CD4-positive, alpha-beta T cell (primary cell): ENCODE measurements at regions not wholly inside any gene's neighbourhood (a gene's known extent, or its start where the extent isn't known, plus 50 kb on each side); places are given as distances from the start of the nearest gene placed in this dataset.

Experiments used
- ATAC-seq: fragments of 200-7000 bp; cut with Tn5 transposase; one replicate; pipeline ENCODE4 v1.10.0; 2022; ENCODE audit warnings: mild to moderate bottlenecking; ENCODE audit not compliant: poor library complexity
- CTCF ChIA-PET: fragments of 350-600 bp; sonication (Branson Sonifier 250); formaldehyde crosslinking; loops from one replicate; lab custom pipeline; 2021; ENCODE audit warnings: antibody characterized with exemption, inconsistent platforms; lab: Charles Lee
- POLR2A ChIA-PET: fragments of 350-600 bp; sonication (Branson Sonifier 250); formaldehyde crosslinking; loops from one replicate; lab custom pipeline; 2021; ENCODE audit warnings: antibody characterized with exemption, inconsistent platforms; lab: Charles Lee
- DNase-seq, 14 experiments: peaks; one replicate each; pipeline ENCODE4 v3.0.0-alpha.2; 2013 to 2020; ENCODE audit warnings: mixed read lengths in 2 of 14
- H3K27ac ChIP-seq, 2 donors: one replicate each; pipeline versions ENCODE4 v1.5.1 to v1.7.0; 2013; ENCODE audit warnings: low read length in 2 of 2, low read depth in 1 of 2, mild to moderate bottlenecking in 1 of 2
- H3K27me3 ChIP-seq, 2 experiments: 1 replicate in 1 of 2; 2 replicates in 1 of 2; pipeline versions ENCODE4 v1.6.1 to v1.7.0; 2013; ENCODE audit warnings: low read length in 2 of 2, control low read depth in 1 of 2, mild to moderate bottlenecking in 1 of 2, moderate library complexity in 1 of 2; ENCODE audit not compliant: insufficient read depth in 2 of 2, control insufficient read depth in 1 of 2
- H3K36me3 ChIP-seq: one replicate; pipeline ENCODE4 v1.6.1; 2013; ENCODE audit warnings: low read length, control low read depth; ENCODE audit not compliant: insufficient read depth
- H3K4me1 ChIP-seq: one replicate; pipeline ENCODE4 v1.6.1; 2013; ENCODE audit warnings: low read length, control low read depth; ENCODE audit not compliant: insufficient read depth
- H3K4me3 ChIP-seq: one replicate; pipeline ENCODE4 v1.5.1; 2013; ENCODE audit warnings: mild to moderate bottlenecking, low read length, moderate library complexity
- H3K9me3 ChIP-seq, 2 experiments: 1 replicate in 1 of 2; 2 replicates in 1 of 2; pipeline versions ENCODE4 v1.6.1 to v1.7.0; 2013; ENCODE audit warnings: low read length in 2 of 2, mild to moderate bottlenecking in 2 of 2, control low read depth in 1 of 2, moderate library complexity in 1 of 2; ENCODE audit not compliant: control insufficient read depth in 1 of 2, insufficient read depth in 1 of 2
- H3K27ac Mint-ChIP-seq: one replicate; pipeline ENCODE4 v1.8.0; 2020; ENCODE audit warnings: mixed read lengths
- H3K27me3 Mint-ChIP-seq: one replicate; pipeline ENCODE4 v1.8.0; 2021; ENCODE audit warnings: mixed read lengths
- H3K36me3 Mint-ChIP-seq: one replicate; pipeline ENCODE4 v1.8.0; 2021; ENCODE audit warnings: low read depth, mixed read lengths
- H3K4me1 Mint-ChIP-seq: one replicate; pipeline ENCODE4 v1.8.0; 2021; ENCODE audit warnings: low read depth, mixed read lengths
- H3K4me3 Mint-ChIP-seq: one replicate; pipeline ENCODE4 v1.8.0; 2020; ENCODE audit warnings: mild to moderate bottlenecking, mixed read lengths
- H3K9me3 Mint-ChIP-seq: one replicate; pipeline ENCODE4 v1.8.0; 2020; ENCODE audit warnings: mixed read lengths
- CTCF ChIP-seq: fragments of 200-600 bp; IDR thresholded peaks from one replicate; pipeline ENCODE4 v1.8.0; 2022; ENCODE audit warnings: antibody characterized with exemption, mild to moderate bottlenecking
- intact Hi-C, 2 experiments: fragments of 100-400 bp; cut with DNase I in 1 of 2; cut with micrococcal nuclease in 1 of 2; formaldehyde crosslinking; loops; one replicate each; pipeline versions ENCODE4 v1.15.1 to v1.9.0; 2023 to 2025; cut with DNase I, micrococcal nuclease

DNA sequence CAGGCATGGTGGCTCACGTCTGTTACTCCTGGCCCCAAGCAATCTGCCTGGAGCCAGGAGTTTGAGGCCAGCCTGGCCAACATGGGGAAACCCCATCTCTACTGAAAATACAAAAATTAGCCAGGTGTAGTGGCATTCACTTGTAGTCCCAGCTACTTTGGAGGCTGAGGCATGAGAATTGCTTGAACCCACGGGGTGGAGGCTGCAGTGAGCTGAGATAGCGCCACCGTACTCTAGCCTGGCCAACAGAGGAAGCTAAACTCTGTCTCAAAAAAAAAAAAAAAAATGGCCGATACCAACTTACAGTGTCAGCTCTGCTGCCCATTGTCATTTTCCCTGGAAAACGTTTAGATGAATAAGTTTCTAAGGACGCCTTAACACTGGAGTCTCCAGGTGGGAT, 489.9 kb downstream of the TFAP2A start:
- ChIA-PET CTCF (no interaction called here), POLR2A (no interaction called here)
- Mint-ChIP-seq H3K9me3 (peaks cover 15% of the 10 kb centered on the region), H3K27me3 (no peaks in the 10 kb centered on the region), H3K27ac (no peak overlapping the region), H3K4me1 (no peaks in the 10 kb centered on the region), H3K4me3 (no peak overlapping the region), H3K36me3 (no peaks in the 10 kb centered on the region)
- no peak for TF ChIP-seq CTCF
- Histone ChIP-seq H3K27me3 (no peaks in the 10 kb centered on the region), H3K9me3 (peaks cover 0 to 7% of the 10 kb centered on the region in 2 experiments), H3K36me3 (no peaks in the 10 kb centered on the region), H3K4me1 (no peaks in the 10 kb centered on the region), H3K27ac (no peak overlapping the region), H3K4me3 (no peak overlapping the region)
- intact Hi-C loops, result no loop called here
- DNase-seq (no peak), ATAC-seq (no peak)

DNA sequence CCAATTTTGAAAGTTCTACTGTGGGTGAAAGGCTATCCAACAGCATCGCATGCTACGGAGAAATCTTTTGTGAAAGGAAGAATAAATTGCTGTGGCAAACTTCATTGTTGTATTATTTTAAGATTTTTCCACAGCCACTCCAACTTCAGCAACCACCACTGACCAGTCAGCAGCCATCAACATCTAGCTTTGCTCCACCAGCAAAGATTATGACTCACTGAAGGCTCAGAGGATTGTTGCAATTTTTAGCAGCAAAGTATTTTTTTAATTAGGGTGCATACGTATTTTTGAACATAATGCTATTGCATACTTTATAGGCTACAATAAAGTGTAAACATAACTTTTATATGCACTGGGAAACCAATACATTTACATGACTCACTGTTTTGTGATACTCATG, 493.5 kb downstream of the TFAP2A start:
- ATAC-seq, result no peak
- H3K4me3 ChIP-seq, result no peak overlapping the region
- intact Hi-C loops, result no loop called here
- H3K36me3 Mint-ChIP-seq, result no peaks in the 10 kb centered on the region
- POLR2A ChIA-PET, result no interaction called here
- no peak overlapping the region for H3K27ac Mint-ChIP-seq
- H3K4me1 Mint-ChIP-seq, result no peaks in the 10 kb centered on the region
- no peak for DNase-seq
- H3K27ac ChIP-seq, result no peak overlapping the region
- H3K4me3 Mint-ChIP-seq, result no peak overlapping the region
- no peak for TF ChIP-seq CTCF
- CTCF ChIA-PET, result no interaction called here
- no peaks in the 10 kb centered on the region for H3K4me1 ChIP-seq
- peaks cover 0 to 7% of the 10 kb centered on the region in 2 experiments for H3K9me3 ChIP-seq
- no peaks in the 10 kb centered on the region for H3K27me3 Mint-ChIP-seq
- no peaks in the 10 kb centered on the region for H3K27me3 ChIP-seq
- peaks cover 7% of the 10 kb centered on the region for H3K9me3 Mint-ChIP-seq
- H3K36me3 ChIP-seq, result no peaks in the 10 kb centered on the region

DNA sequence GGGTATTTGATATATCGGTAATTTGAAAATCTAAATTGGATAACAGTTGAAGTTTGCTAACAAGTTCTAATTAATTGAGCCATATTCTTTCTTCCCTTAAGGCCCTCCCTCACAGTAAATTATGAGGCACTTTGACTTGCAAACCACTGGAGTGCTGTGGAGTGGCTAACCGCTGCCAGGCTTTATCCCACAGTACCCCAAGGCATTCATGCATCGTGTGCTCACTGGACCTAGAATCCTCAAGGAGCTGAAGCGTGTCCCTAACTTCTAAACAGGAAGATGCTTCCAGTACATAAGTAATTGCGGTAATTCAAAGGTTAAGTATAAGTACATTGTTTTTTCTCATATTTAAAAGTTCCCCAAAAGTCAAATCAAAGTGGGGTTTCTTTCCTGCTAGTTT, 499.9 kb downstream of the TFAP2A start:
- ChIA-PET CTCF (no interaction called here), POLR2A (no interaction called here)
- no peaks in the 10 kb centered on the region for H3K4me1 ChIP-seq
- DNase-seq (no peak), ATAC-seq (no peak)
- Mint-ChIP-seq H3K36me3 (no peaks in the 10 kb centered on the region), H3K27me3 (no peaks in the 10 kb centered on the region), H3K9me3 (peaks cover 7% of the 10 kb centered on the region), H3K4me1 (no peaks in the 10 kb centered on the region), H3K27ac (no peak overlapping the region), H3K4me3 (no peak overlapping the region)
- peaks cover 0 to 3% of the 10 kb centered on the region in 2 experiments for H3K9me3 ChIP-seq
- intact Hi-C loops, result no loop called here
- no peak overlapping the region for H3K4me3 ChIP-seq
- H3K27me3 ChIP-seq, result no peaks in the 10 kb centered on the region
- no peak overlapping the region for H3K27ac ChIP-seq
- H3K36me3 ChIP-seq, result no peaks in the 10 kb centered on the region
- TF ChIP-seq CTCF, result no peak
